GM12878 (cell line): ENCODE measurements at regions not wholly inside any gene's neighbourhood (a gene's known extent, or its start where the extent isn't known, plus 50 kb on each side); places are given as distances from the start of the nearest gene placed in this dataset.

Experiments used
- ATAC-seq: fragments of 200-7000 bp; cut with Tn5 transposase; 3 replicates; pipeline ENCODE4 v1.9.1; 2020; ENCODE audit warnings: mild to moderate bottlenecking, moderate library complexity
- BruUV-seq: library from RNA; stranded (reverse); fragments of 400-500 nt; replicated peaks from 2 replicates; lab custom pipeline; 2021; lab: Mats Ljungman, UMichigan
- CTCF ChIA-PET: fragments of 300-600 bp; sonication (Branson Sonifier 250); formaldehyde crosslinking; extraction: SDS; loops from one replicate; lab custom pipeline; 2021; ENCODE audit warnings: inconsistent platforms; lab: Yijun Ruan, JAX
- POLR2A ChIA-PET: fragments of 350-600 bp; formaldehyde crosslinking; extraction: SDS; loops from one replicate; lab custom pipeline; 2021; ENCODE audit warnings: inconsistent platforms; lab: Charles Lee
- RAD21 ChIA-PET: fragments of 300-600 bp; sonication (Branson Sonifier 250); formaldehyde crosslinking; loops from one replicate; lab custom pipeline; 2023; ENCODE audit warnings: antibody characterized with exemption; ENCODE audit not compliant: unreplicated experiment; lab: Charles Lee
- SMC1A ChIA-PET: fragments of 300-600 bp; sonication (Branson Sonifier 250); formaldehyde crosslinking; loops from one replicate; lab custom pipeline; 2023; ENCODE audit not compliant: unreplicated experiment, uncharacterized antibody; lab: Charles Lee
- DNase-seq: peaks from one replicate; pipeline ENCODE4 v3.0.0-alpha.2; 2011; ENCODE audit warnings: low read depth, low spot score
- FAIRE-seq: peaks from 3 replicates; lab custom pipeline; 2011; peaks lifted over from hg19 to GRCh38; lab: Jason Lieb, UNC
- H2AFZ ChIP-seq: 2 replicates; pipeline ENCODE4 v1.6.0; 2011; ENCODE audit warnings: low read depth, low read length, control low read depth; ENCODE audit not compliant: control insufficient read depth
- H3K27ac ChIP-seq: 2 replicates; pipeline ENCODE4 v1.5.1; 2011; ENCODE audit warnings: control low read depth; ENCODE audit not compliant: control insufficient read depth, insufficient read depth
- H3K27me3 ChIP-seq, 2 experiments: replicated peaks in 1 of 2; 2 replicates each; pipeline versions ENCODE4 v1.6.0 to v1.6.1; 2011; ENCODE audit warnings: low read length in 1 of 2; ENCODE audit not compliant: control insufficient read depth in 2 of 2, insufficient read depth in 2 of 2
- H3K36me3 ChIP-seq, 2 experiments: 2 replicates each; pipeline ENCODE4 v1.5.1; 2011; ENCODE audit warnings: low read length in 1 of 2; ENCODE audit not compliant: control insufficient read depth in 2 of 2, insufficient read depth in 2 of 2
- H3K4me1 ChIP-seq: 2 replicates; pipeline ENCODE4 v1.6.1; 2011; ENCODE audit warnings: mild to moderate bottlenecking, low read length, moderate library complexity, mixed read lengths; ENCODE audit not compliant: control insufficient read depth, insufficient read depth
- H3K4me2 ChIP-seq: 2 replicates; pipeline ENCODE4 v1.6.0; 2011; ENCODE audit warnings: control low read depth; ENCODE audit not compliant: control insufficient read depth, insufficient read depth
- H3K4me3 ChIP-seq: fragments of 200-600 bp; sonication (generic); 2 replicates; pipeline ENCODE4 v1.5.1; 2016
- H3K79me2 ChIP-seq: 2 replicates; pipeline ENCODE4 v1.6.0; 2011; ENCODE audit warnings: low read length; ENCODE audit not compliant: control insufficient read depth, insufficient read depth
- H3K9ac ChIP-seq: 2 replicates; pipeline ENCODE4 v1.8.0; 2011; ENCODE audit warnings: low read length, control low read depth, mixed read lengths; ENCODE audit not compliant: control insufficient read depth, insufficient read depth
- H3K9me3 ChIP-seq: replicated peaks from 3 replicates; pipeline ENCODE4 v1.5.1; 2011; ENCODE audit warnings: mild to moderate bottlenecking, low read length; ENCODE audit not compliant: control insufficient read depth, insufficient read depth
- H4K20me1 ChIP-seq: 2 replicates; pipeline ENCODE4 v1.6.0; 2011; ENCODE audit not compliant: control insufficient read depth, insufficient read depth
- ASH2L ChIP-seq: fragments of 300-600, 200-600 bp; sonication (generic); IDR thresholded peaks from 2 replicates; pipeline ENCODE4 v1.6.1; 2017; ENCODE audit warnings: low read depth, mild to moderate bottlenecking, borderline replicate concordance
- BMI1 ChIP-seq: fragments of 450-650 bp; IDR thresholded peaks from 2 replicates; pipeline ENCODE4 v1.6.1; 2016; ENCODE audit warnings: mild to moderate bottlenecking, moderate library complexity, borderline replicate concordance
- BRCA1 ChIP-seq: IDR thresholded peaks from 2 replicates; pipeline ENCODE4 v1.6.1; 2011; ENCODE audit warnings: low read depth, low read length, improper control_type of control experiment
- EGR1 ChIP-seq, 2 experiments: IDR thresholded peaks; 1 replicate in 1 of 2; 2 replicates in 1 of 2; pipeline ENCODE4 v1.6.1; 2011 to 2012; ENCODE audit warnings: low read depth in 2 of 2, low read length in 2 of 2, borderline replicate concordance in 1 of 2, mild to moderate bottlenecking in 1 of 2, moderate library complexity in 1 of 2
- JUND ChIP-seq: IDR thresholded peaks from 2 replicates; pipeline ENCODE4 v1.6.1; 2012; ENCODE audit warnings: low read depth, mild to moderate bottlenecking, low read length, improper control_type of control experiment, moderate library complexity
- LARP7 ChIP-seq: fragments of 450-650 bp; IDR thresholded peaks from 2 replicates; pipeline ENCODE4 v1.6.1; 2017; ENCODE audit warnings: mild to moderate bottlenecking
- NR2C1 ChIP-seq: fragments of 450-650 bp; IDR thresholded peaks from 2 replicates; pipeline ENCODE4 v1.6.1; 2017; ENCODE audit warnings: antibody characterized with exemption, mild to moderate bottlenecking, moderate library complexity
- PAX5 ChIP-seq: IDR thresholded peaks from 2 replicates; pipeline ENCODE4 v1.6.1; 2011; ENCODE audit warnings: low read depth, low read length, borderline replicate concordance
- ZNF217 ChIP-seq: fragments of 450-650 bp; IDR thresholded peaks from 2 replicates; pipeline ENCODE4 v1.6.1; 2017; ENCODE audit warnings: antibody characterized with exemption, mild to moderate bottlenecking
- ZNF274 ChIP-seq: IDR thresholded peaks from one replicate; pipeline ENCODE4 v1.8.0; 2011; ENCODE audit not compliant: insufficient read length, insufficient read depth
- WGBS: methylation state at CpG from one replicate; pipeline ENCODE4 v1.1.6; 2016; ENCODE audit warnings: low lambda C conversion rate; ENCODE audit not compliant: insufficient replicate concordance, insufficient coverage; ENCODE audit errors: missing lambda C conversion rate; 5-methylcytosine and 5-hydroxymethylcytosine counted together
- in situ Hi-C: fragments of 300-500 bp; cut with MboI; formaldehyde crosslinking; loops from 9 replicates; pipeline ENCODE4 v1.14.3; 2018; ENCODE audit warnings: mixed read lengths
- intact Hi-C: fragments of 100-400 bp; cut with micrococcal nuclease; formaldehyde crosslinking; loops from one replicate; pipeline ENCODE4 v1.14.2; 2022; ENCODE audit not compliant: unreplicated experiment
- TF ChIP-seq, protein P1 (sequence below): fragments of 450-650 bp; IDR thresholded peaks from 2 replicates; pipeline ENCODE4 v1.6.1; 2017; ENCODE audit warnings: borderline replicate concordance
- TF ChIP-seq, protein P2 (sequence below): IDR thresholded peaks from 2 replicates; pipeline ENCODE4 v1.6.1; 2012; ENCODE audit warnings: low read depth, low read length, improper control_type of control experiment

DNA sequence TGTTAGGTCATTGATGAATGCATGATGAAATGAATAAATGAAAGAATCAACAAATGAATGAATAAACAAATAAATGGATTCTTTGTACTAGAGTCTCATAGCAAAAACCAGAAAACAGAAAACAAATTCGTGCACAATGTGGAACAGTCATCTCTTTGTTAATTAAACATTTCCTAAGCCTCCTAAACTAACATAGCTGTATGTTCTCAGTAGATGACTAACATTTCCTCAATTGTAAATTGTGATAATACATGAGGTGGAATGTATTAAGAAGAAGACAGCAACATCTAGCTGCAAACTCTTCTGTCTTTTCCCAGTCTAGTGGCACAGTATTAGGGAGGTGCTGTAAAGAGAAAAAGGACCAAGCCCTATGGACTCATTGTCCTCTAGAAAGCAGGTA, 1021.0 kb downstream of the MCTP2 start:
- WGBS, result 0% methylated on average over 1 of the region's 1 CpG
- Histone ChIP-seq H3K4me3 (no peak overlapping the region), H3K79me2 (no peaks in the 10 kb centered on the region), H3K27ac (no peak overlapping the region), H3K36me3 (no peaks in the 10 kb centered on the region), H4K20me1 (no peaks in the 10 kb centered on the region), H3K27me3 (no peaks in the 10 kb centered on the region), H3K4me1 (no peaks in the 10 kb centered on the region), H2AFZ (no peak overlapping the region), H3K9ac (no peak overlapping the region), H3K9me3 (no peaks in the 10 kb centered on the region; the same call in 2 of the 3 replicates), H3K4me2 (no peak overlapping the region)
- BruUV-seq, result no TSS peak
- in situ Hi-C loops, result no loop called here
- intact Hi-C loops, result loop anchor here (10.0 kb wide), 1 partner anchor 668 kb away; no protein-coding TSS in a partner anchor
- ChIA-PET RAD21 (no interaction called here), CTCF (no interaction called here), SMC1A (interaction anchor here (1.3 kb wide), 1 partner anchor 51 kb away, joined by 3 read pairs; no protein-coding TSS in a partner anchor), POLR2A (no interaction called here)
- DNase-seq (no peak), ATAC-seq (no peak), FAIRE-seq (no peak)
- TF ChIP-seq, protein P1, sequence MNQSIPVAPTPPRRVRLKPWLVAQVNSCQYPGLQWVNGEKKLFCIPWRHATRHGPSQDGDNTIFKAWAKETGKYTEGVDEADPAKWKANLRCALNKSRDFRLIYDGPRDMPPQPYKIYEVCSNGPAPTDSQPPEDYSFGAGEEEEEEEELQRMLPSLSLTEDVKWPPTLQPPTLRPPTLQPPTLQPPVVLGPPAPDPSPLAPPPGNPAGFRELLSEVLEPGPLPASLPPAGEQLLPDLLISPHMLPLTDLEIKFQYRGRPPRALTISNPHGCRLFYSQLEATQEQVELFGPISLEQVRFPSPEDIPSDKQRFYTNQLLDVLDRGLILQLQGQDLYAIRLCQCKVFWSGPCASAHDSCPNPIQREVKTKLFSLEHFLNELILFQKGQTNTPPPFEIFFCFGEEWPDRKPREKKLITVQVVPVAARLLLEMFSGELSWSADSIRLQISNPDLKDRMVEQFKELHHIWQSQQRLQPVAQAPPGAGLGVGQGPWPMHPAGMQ, result no peak
- TF ChIP-seq PAX5 (no peak), ASH2L (no peak), BRCA1 (no peak), EGR1 (IDR thresholded peaks at IDR 0.05; ENCODE audit: borderline replicate concordance in 1 of 2, low read depth in 2 of 2, low read length in 2 of 2) (no peak), ZNF274 (no peak), ZNF217 (no peak), NR2C1 (no peak), JUND (no peak), LARP7 (no peak), BMI1 (no peak)
- TF ChIP-seq, protein P2, sequence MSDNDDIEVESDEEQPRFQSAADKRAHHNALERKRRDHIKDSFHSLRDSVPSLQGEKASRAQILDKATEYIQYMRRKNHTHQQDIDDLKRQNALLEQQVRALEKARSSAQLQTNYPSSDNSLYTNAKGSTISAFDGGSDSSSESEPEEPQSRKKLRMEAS, result no peak
